GM21723 (cell line): ENCODE measurements at regions not wholly inside any gene's neighbourhood (a gene's known extent, or its start where the extent isn't known, plus 50 kb on each side); places are given as distances from the start of the nearest gene placed in this dataset.

Experiments
- ATAC-seq: cut with Tn5 transposase; IDR thresholded peaks from one replicate; pipeline ENCODE4 v1.9.1; 2021; ENCODE audit warnings: mild to moderate bottlenecking, moderate library complexity; ENCODE audit not compliant: unreplicated experiment

GRCh38 chr11:122183933-122184332, 67.9 kb upstream of the BLID start:
- no peak for ATAC-seq

GRCh38 chr11:122181893-122182292, 65.9 kb upstream of the BLID start:
- no peak for ATAC-seq

GRCh38 chr11:122181372-122181771, 65.4 kb upstream of the BLID start:
- ATAC-seq: no peak

GRCh38 chr11:122179961-122180834, 64.2 kb upstream of the BLID start:
- ATAC-seq: no peak

GRCh38 chr11:122178795-122179194, 62.8 kb upstream of the BLID start:
- no peak for ATAC-seq

GRCh38 chr11:122177238-122177637, 61.2 kb upstream of the BLID start:
- no peak for ATAC-seq

GRCh38 chr11:122176651-122177050, 60.6 kb upstream of the BLID start:
- ATAC-seq: no peak

- ATAC-seq: no peak
These were observed 59.3 kb upstream of the BLID start for GRCh38 chr11:122175306-122175705.

GRCh38 chr11:122173587-122173986, 57.6 kb upstream of the BLID start:
- no peak for ATAC-seq

- ATAC-seq: no peak
These were observed 57.0 kb upstream of the BLID start for GRCh38 chr11:122173074-122173450.

- no peak for ATAC-seq
These were observed 56.5 kb upstream of the BLID start for GRCh38 chr11:122172352-122173073.

- ATAC-seq: no peak
These were observed 54.9 kb upstream of the BLID start for GRCh38 chr11:122170815-122171475.

GRCh38 chr11:122168218-122168617, 52.2 kb upstream of the BLID start:
- ATAC-seq: no peak

- ATAC-seq: no peak
These were observed 51.1 kb upstream of the BLID start for GRCh38 chr11:122167100-122167499.

GRCh38 chr11:122165607-122166371, 49.8 kb upstream of the BLID start:
- no peak for ATAC-seq
